HG02885 (cell line): ENCODE measurements at regions not wholly inside any gene's neighbourhood (a gene's known extent, or its start where the extent isn't known, plus 50 kb on each side); places are given as distances from the start of the nearest gene placed in this dataset.
"Not testable (repeated sequence)": the region's sequence is repeated elsewhere in the genome, so short reads cannot be mapped to it uniquely, and the experiment has no call there.

Source experiments
- ATAC-seq: cut with Tn5 transposase; IDR thresholded peaks from one replicate; pipeline ENCODE4 v1.9.1; 2021; ENCODE audit warnings: mild to moderate bottlenecking; ENCODE audit not compliant: unreplicated experiment, poor library complexity

- no peak for ATAC-seq
Observed at GRCh38 chr12:127803545-127803944, 463.4 kb upstream of the TMEM132C start.

- no peak for ATAC-seq
Observed at GRCh38 chr12:127809275-127809674, 457.7 kb upstream of the TMEM132C start.

- no peak for ATAC-seq
Observed at GRCh38 chr12:127810041-127810440, 456.9 kb upstream of the TMEM132C start.

GRCh38 chr12:127810459-127810858 lies 456.5 kb upstream of the TMEM132C start:
- not testable (repeated sequence) for ATAC-seq

GRCh38 chr12:127811988-127812387 lies 455.0 kb upstream of the TMEM132C start:
- ATAC-seq, result no peak

- ATAC-seq, result no peak
Observed at GRCh38 chr12:127813147-127813546, 453.8 kb upstream of the TMEM132C start.

- no peak for ATAC-seq
Observed at GRCh38 chr12:127819056-127819455, 447.9 kb upstream of the TMEM132C start.

- ATAC-seq, result no peak
Observed at GRCh38 chr12:127820271-127820670, 446.7 kb upstream of the TMEM132C start.

GRCh38 chr12:127820846-127821245 lies 446.1 kb upstream of the TMEM132C start:
- ATAC-seq, result no peak

- ATAC-seq, result no peak
Observed at GRCh38 chr12:127822809-127823411, 444.1 kb upstream of the TMEM132C start.

GRCh38 chr12:127823801-127824200 lies 443.2 kb upstream of the TMEM132C start:
- ATAC-seq, result no peak

- ATAC-seq, result no peak
Observed at GRCh38 chr12:127829281-127830064, 437.5 kb upstream of the TMEM132C start.

- no peak for ATAC-seq
Observed at GRCh38 chr12:127830065-127830460, 436.9 kb upstream of the TMEM132C start.

GRCh38 chr12:127830730-127831129 lies 436.2 kb upstream of the TMEM132C start:
- no peak for ATAC-seq

GRCh38 chr12:127832172-127832571 lies 434.8 kb upstream of the TMEM132C start:
- no peak for ATAC-seq

- ATAC-seq, result not testable (repeated sequence)
Observed at GRCh38 chr12:127836802-127837201, 430.2 kb upstream of the TMEM132C start.

- no peak for ATAC-seq
Observed at GRCh38 chr12:127857661-127858060, 409.3 kb upstream of the TMEM132C start.

- ATAC-seq, result no peak
Observed at GRCh38 chr12:127860536-127860935, 406.4 kb upstream of the TMEM132C start.

- ATAC-seq, result no peak
Observed at GRCh38 chr12:127861406-127861805, 405.6 kb upstream of the TMEM132C start.

- no peak for ATAC-seq
Observed at GRCh38 chr12:127873306-127873705, 393.7 kb upstream of the TMEM132C start.

- ATAC-seq, result no peak
Observed at GRCh38 chr12:127881371-127882140, 385.4 kb upstream of the TMEM132C start.
